ENCODE measurements at regions not wholly inside any gene's neighbourhood (a gene's known extent, or its start where the extent isn't known, plus 50 kb on each side); places are given as distances from the start of the nearest gene placed in this dataset.

DNA sequence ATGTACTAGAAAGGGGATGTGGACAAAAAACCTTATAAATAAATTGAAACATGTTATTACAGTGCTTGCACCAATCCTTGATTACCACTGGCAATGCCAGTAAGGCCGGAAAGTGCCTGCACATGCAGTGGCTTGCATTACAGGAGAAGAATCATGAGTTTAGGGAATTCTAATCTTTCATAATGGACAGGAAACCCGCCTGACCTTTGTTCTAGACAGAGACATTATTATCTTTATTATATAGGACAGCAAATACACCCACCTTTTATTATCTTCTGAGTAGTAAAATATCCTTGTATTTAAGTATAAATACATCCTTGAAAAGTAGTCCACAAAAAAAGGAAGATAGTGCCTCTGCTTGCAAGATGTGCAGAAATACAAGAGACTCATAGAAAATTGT lies 379.9 kb upstream of the LCORL start:
- DNase-seq, result no peak

DNA sequence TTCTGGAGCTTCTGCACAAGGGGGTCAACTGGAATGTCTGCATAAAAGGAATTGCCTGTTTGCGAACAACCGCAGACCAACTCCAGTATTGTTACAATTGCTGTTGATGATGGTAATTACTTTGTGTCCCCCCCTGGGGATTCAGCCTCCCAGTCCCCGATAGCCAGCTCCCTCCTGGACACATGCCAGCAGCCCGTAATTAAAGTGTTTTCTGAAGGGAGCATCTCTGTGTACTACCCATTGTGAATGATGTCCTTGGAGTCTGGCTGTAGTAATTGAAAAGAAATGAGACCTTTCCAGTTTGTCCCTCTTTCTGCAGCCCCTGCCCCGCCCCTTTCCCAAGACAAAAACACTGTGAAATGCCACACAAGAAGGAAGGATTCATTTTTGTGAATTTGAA lies 377.1 kb upstream of the LCORL start:
- no peak for DNase-seq

DNA sequence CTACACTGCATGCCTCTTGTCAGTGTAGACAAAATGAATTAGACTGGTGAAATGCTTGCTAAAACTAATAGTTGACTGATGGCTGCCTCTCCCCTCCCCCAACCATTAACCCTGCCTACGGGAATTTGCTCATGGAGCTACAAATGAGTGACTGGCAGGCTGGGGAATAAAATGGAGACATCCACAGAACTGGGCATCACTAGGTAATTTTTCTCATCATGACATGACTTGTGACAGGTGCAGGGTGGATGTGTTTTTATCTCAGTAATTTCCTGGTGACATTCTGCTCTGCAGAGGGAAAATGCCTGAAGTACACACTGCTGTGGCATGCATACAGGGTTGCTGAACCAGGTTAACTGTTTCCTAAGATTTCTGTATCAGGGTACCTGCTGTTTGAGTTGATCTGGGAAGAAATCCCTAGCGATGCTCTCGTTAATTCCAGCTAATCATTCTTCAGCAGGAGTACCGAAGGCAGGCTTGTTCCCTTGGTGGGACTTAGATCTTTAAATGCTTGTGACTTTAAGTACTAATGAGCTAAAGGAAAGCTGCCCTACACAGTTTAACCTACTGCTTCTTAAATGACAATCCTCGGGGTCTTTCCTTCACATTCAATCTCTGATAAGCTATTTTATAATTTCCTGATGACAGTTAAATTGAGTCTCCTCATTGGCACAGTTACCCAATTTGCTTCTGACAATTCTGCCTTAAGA lies 376.3 kb upstream of the LCORL start:
- DNase-seq, result no peak

DNA sequence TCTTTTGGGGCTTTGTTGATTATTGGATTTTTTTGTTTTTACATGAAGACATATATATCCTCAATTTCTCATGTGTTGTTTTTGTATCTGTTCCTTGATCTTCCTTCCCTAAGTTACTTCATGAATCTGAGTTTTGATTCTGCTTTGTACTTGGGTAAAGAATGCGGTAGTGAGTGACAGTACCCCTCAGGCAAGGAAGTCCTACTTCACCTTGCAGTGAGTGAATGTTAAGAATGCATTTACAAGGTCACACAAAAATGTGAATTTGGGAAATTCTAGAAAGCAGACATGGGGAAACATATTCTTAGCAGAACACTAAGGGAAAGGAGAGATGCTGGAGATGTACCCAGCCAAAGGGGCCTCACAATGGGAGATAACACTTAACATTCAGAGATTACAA lies 373.1 kb upstream of the LCORL start:
- no peak for DNase-seq

DNA sequence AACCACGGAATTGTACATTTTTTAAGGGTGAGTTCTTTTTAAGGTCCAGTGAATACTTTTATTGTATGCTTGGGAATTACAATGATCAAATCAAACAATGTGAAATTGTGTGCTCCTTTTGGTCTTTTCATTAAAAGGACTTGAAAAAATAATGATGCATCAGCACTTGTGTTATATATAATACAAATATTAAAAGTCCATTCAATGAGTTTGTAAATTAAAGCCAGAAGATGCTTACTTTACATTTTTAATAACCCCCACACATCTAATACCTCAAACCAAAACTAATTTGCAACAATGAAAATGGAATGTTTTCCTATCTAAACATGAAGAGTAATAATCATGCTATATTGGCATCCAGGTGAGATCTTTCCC lies 369.8 kb upstream of the LCORL start:
- no peak for DNase-seq

DNA sequence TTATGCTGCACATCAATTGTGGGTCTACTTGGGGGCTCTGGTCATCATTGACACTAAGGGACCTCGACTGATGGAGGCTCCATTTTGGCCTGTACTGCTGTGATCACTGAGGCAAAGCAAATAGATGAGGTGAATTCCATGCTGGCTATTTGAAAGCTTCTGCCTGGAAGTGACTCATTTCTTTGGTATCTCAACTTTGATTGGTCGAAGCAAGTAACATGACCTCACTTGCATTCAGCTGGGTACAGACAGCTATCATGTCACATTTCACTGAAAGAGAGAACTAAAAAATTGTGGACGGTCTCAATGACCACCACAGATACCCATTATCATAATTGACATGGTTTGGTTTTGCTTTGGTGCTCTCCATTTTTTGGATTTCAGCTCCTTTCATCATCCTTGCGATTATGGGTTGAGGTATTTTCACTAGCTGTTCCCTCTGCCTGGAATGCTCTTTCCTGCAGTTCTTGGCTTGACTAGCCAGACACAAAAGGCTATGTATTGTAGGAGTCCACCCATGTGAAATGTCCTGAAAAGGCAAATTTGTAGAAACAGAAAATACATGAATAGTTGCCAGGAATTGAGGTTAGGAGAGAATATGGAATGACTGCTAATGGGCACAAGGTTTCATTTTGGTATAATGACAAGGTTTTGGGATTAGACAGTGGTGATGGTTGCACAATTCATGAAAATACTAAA lies 369.2 kb upstream of the LCORL start:
- no peak for DNase-seq

DNA sequence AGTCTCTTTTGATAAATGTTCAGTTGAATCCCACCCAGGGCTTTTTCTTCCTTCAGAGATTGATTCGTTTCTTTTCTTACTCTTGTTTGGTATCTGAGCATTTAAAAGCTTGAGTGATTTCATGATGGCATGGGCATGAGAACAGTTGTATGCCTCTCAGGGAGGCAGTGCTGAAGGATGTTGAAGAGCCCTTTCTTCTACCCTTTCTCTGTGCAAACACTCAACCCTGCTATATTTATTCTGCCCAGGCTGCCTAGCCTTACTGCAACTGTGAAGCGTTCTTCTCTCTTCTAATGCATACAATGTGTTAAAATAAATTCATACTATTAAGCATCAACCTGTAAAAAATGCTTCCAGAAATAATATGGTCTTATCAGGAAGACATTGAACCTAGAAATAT lies 367.6 kb upstream of the LCORL start:
- no peak for DNase-seq

DNA sequence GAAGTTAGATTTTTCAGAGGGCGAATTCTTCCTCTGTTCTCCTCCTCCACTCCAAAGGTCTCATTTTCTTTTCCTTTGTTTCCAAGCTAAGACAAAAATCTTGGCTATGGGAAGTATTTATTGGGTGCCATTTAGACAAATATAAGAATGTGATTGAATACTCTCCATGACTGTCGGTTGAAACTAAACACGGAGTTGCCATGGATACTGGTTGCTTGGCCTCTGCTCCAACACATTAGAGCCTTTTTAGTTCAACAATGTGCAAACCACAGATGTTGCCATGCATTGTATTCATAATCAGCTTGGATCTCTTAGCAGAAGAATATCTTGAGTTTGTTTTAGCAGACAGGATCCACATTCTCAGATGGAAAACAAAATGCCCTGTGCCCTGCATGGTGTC lies 366.5 kb upstream of the LCORL start:
- DNase-seq, result peak in 1 of 2 donors; percentile 2

DNA sequence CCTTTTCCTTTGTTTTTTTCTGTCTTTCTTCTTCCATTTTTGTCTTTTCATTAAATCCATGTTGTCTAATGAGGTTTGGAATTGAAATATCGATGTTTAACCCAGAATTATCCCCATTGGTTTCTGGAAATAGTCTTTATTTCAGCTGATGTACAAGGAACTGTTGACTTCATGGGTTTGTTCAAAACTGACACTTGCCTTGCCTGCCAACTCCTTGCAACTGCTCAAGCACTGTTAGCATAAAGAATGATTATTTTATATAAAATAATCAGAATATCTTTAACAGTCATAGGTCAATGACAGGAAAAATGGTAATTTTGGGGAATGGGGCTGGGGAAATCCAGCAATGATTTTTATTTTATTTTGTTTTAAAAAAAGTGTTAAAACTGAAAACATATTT lies 359.6 kb upstream of the LCORL start:
- no peak for DNase-seq

DNA sequence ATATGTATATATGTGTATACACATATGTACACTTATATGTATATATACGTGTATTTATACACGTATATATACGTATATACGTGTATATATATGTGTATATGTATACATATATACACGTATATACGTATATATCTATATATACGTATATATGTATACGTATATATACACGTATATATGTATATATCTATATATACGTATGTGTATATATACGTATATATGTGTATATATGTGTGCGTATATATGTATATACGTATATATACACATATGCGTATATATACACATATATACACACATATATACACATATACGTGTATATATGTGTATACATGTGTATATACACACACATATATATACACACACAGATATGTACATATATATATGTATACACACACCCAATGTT lies 348.0 kb upstream of the LCORL start:
- no peak for DNase-seq

DNA sequence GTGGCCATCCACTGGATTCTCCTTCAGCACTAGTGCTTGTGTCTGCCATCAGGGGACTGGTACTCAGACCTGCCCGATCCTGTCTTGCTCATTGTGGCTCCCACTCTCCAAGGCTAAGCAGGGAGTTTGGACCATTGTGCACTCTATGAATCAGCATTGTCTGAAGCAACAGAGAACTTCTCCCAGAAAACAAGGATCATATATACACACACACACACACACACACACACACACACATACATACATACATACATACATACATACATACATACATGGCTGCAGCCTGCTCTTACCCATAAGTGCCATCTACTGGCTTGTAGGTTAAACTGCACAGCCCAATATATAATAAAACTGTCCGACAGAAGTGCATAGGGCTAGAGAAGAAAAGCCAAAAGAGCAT lies 345.3 kb upstream of the LCORL start:
- DNase-seq, result peak; percentile 3 to 8

DNA sequence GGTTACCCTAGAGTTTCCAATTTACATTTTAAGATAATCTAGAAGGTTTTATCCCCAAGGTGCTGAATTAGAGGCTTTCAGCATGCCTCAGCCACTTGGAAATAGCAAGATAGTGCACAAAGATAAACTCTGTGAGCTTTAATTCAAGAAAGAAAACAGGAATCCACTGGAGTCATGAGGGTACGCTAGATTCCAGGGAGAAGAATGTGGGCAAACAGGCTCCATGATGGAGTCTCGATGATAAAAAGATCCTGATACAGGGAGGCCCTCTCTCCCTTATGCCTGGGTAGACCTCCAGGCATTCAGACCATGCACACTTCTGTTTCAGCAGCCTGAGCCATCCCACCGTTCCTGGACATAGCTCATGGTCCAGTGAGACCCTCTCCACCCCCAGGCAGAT lies 344.6 kb upstream of the LCORL start:
- no peak for DNase-seq

DNA sequence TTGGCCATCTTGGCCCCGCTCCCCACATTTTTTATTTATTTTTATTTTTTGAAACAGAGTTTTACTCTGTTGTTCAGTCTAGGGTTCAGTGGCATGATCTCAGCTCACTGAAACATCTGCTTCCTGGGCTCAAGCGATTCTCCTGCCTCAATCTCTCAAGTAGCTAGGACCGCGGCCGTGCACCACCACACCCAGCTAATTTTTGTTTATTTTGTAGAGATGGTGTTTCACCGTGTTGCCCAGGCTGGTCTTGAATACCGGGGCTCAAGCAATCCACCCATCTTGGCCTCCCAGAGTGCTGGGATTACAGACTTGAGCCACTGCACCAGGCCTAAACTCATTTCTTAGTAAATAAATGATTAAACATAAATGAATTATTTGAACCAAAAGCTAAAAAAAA lies 322.0 kb upstream of the LCORL start:
- no peak for DNase-seq

DNA sequence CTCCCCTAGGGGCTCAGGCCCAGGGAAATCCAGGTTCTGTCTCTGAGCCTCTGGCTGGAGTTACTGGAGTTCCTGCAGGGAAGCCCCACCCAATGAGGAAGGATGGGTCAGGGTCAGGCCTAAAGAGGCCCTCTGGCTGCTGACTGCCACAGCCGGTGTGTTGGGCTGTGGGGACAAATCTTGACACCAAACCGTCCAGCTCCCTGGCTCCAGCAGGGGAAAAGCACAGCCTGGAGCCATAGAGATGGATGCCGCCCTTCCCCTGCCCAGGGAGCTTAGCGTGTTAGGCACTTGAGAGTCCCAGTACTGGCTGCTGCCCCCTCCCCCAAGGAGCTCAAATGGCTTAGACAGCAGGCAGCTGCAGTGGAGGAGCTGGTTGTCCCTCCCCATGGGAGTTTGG lies 321.3 kb upstream of the LCORL start:
- DNase-seq, result no peak

DNA sequence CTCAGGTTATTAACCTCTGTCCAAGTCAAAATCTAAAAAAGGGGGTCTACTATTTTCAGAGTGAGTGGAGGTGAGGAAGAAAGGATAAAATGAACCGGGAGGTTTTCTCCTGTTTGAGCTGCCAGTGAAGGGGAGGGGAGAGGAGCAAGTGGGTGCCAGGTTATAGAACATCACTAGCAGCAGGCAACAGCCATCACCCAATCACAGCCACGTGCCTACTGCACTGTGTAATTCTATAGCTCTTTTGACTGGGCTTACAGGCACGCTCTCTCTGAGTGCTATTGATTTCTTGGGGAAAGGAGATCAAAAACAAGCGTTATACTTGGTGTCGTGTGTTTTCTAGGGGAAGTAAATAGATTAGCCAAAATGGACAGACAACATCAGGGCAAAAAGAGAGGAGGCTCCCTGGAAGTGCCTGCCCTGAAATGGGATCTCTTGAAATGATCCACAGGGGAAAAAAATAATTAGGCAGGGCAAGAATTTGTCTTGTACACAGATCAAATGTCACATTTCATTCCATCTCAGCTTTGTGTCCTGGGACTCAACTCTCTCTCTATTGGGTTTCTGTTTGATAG lies 300.5 kb upstream of the LCORL start:
- no peak for DNase-seq

DNA sequence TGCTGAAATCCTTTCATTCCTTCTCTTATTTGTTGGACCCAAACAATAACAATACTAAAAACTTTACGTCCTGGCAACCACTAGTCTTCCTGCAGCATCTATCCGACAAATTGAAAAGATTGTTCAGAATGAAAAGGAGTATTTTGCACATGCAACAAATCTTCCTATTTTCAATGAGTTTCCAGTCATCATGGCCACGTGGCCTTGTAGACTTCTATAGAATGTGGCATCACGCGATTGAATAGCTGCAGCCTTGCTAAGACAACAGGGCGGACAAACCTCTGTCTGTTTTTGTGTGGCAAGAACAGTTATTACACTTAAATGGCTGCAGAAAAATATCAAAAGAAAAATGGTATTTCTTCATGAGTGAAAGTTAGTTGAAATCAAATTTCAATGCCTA lies 297.9 kb upstream of the LCORL start:
- DNase-seq, result no peak

DNA sequence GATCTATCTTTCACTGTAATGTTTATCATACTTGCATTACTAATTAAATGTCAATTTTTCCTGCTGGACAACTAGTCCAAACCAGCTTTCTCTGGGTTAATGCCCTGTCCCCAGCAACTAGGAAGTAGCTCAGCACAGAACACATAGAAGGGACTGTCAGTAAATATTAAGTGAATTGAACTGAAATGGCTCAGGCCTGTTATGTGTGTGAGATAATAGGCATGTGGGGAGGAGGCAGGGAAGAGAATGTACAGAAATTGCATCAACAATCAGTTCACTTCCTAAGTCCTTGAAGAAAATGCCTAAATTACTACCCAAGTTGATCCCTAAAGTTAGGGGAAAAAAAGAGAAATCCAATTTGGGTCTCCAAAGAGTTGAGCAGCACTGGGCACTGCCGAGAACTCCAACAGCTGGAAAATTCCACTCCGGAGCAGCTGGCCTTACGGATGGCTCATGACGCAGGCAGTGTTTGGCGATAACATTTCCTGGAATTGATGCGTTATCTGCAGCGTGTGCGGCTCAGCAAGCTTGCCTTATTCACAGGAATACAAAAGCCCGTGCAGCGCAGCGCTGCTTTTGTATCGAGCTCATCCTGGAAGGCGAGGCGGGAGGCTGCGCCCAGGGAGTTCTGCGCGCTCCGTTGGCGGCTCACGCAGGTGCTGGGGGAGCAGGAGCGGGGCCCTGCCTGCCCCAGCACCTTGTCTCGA lies 297.3 kb upstream of the LCORL start:
- peak; percentile 44 to 54 for DNase-seq

DNA sequence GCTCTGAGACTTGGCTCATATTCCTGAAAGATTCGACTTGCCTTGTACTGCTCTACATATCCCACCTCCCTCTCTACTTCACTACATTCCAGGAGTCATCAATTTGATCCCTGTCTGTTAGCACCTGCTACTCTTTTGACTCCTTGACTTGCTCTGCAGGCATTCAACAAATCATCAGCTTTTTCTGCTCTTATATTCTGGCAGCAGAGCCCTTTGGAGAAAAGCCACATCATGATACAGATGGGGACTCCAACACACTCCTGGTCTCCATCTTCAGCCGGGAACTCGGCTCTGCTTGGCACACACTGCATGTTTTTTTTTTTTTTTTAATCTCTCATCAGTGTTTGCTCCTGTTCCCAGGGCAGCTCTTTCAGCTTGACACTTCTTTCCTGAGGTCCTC lies 293.2 kb upstream of the LCORL start:
- no peak for DNase-seq

DNA sequence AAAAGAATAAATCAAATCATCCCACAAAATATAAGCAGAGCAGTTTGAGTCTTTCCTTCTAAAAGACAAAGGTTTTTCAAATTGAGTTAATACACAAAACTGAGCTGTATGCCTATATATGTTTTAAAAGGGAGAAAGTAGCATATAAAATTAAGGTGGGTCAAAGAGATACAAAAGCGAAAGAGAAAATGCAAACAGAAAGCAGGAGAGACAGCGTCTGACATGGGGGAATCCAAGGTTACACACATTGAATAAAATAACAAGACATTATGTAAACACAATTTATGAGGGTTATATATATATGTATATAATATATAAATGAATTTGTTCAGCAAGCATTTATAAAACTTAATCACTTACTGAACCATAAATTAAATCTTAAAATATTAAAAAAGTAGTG lies 276.1 kb upstream of the LCORL start:
- no peak for DNase-seq

DNA sequence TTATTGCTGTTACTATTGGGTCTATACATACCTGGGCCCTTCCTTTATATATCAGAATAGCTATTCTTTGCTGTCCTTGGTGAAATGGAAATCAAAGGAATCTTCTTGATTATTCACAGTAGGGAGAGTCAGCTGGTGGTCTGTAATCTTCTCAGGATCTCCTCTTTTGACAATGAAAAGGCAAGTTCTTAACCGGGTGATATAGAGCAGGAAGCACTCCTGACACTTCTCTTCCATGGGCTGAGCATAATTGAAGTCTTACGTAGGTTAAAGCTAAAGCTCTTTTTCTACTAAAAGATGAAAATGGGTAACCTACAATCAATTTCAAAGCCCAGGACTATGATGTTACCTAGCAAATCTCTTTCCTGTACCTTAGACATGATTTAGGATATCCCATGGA lies 274.9 kb upstream of the LCORL start:
- DNase-seq, result no peak

DNA sequence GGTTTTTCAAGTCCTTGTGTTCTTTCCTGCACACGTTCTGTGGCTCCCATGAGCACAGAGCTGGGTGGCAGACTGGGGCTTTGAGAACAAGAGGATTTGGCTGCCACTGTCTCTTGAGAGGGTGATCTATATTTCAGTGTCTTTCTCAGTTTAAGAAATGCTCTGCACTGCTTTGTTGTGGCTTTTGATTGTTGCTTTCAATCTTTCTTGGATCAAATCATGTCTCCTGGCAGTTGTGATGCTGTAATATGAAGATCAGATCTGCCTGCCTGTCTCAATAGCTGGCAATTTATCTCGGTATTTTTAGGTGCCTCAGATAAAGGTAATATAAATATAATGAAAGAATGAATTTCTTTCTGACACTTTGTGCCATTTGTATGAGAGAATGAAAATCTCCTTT lies 273.3 kb upstream of the LCORL start:
- no peak for DNase-seq

DNA sequence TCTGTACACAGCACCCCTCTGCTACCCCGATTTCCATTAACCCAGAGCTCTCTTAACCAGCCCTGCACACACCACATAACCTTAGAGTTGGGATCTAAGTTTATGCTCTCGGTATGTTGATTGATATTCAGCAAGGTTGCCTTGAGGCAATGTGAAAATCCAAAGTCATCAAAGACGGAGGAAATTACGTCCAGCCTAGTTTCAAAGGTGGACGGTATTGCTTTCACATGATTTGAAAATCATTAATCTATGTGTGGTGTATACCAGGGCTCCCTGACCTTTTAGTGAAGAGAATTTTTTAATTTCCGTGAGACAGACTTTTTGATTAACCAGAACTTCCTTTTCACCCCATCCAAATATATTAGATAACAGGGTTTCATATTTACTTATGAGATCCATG lies 272.5 kb upstream of the LCORL start:
- no peak for DNase-seq

DNA sequence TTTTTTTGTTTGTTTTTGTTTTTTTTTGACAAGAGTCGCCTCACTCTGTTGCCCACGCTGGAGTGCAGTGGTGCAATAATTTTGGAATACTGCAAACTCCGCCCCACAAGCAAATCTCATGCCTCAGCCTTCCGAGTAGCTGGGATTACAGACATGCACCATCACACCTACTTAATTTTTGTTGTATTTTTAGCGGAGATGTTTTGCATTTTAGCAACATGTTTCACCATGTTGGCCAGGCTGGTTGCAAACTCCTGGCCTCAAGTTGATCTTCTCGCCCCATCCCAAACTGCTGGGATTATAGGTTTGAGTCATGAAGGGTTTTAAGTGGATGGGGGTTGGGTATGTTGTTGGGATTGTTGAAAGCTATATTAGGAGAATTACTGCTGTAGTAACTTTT lies 270.9 kb upstream of the LCORL start:
- DNase-seq, result no peak

Data from right lung (tissue), 2 donors.